VCaP (cell line): ENCODE measurements at regions not wholly inside any gene's neighbourhood (a gene's known extent, or its start where the extent isn't known, plus 50 kb on each side); places are given as distances from the start of the nearest gene placed in this dataset.

Experiments
- H3K27ac ChIP-seq: fragments of 450-650 bp; 2 replicates; pipeline ENCODE4 v1.5.1; 2017
- CTCF ChIP-seq: fragments of 450-650 bp; conservative IDR thresholded peaks from 2 replicates; pipeline ENCODE4 v1.5.1; 2017; ENCODE audit warnings: mild to moderate bottlenecking, moderate library complexity

DNA sequence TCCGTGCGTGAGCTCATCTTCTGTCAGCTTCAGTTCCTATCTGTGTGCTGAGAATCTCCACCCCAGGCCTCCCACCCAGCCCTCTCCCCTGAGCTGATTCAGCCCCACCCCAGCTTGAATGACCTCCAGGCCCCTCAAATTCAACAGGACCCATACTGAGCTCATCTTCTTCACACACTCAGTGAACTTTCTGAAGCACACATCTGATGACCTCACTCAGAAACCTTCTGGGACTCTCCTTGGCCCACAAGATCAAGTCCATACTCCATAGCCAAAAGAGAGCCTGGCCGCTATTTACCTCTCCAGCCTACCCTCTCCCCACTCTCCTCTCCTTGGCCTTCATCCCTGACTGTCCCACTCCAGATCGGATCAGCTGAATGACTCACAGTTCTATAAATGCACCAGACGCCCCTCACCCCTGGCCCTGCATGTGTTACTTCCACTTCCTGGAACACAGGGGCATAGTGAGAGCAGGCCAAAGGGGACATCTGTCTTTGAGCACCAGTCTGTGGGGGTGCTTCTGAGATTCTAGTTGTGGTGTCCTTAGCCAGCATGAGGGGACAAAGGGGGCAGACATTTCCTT is 62.5 kb downstream of the PJA1 start:
- H3K27ac ChIP-seq, result no peak overlapping the region
- TF ChIP-seq CTCF, result no peak

- no peak for TF ChIP-seq CTCF
- no peak overlapping the region for H3K27ac ChIP-seq
Measured at GRCh38 chrX:69101683-69102251, 63.5 kb downstream of the PJA1 start.

DNA sequence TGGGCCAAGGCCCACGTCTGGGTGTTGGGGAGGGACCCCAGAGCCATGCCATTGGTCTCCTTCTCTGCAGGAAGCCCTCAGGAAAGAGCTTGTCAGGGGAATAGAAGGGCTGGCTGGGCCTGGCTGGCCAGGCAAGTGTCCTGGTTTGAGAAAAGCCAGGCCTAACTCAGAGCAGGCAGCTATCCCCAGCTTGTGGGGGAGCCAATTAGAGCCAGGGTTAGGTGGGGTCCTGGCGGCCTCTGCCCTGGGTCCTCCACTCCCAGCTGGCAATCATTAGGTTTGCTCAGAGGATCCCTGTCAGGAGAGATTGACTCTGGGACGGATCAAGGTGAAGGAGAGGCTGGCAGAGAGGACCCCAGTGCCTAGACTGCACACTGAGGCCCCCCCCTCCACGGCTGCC is 64.8 kb downstream of the PJA1 start:
- TF ChIP-seq CTCF, result no peak

DNA sequence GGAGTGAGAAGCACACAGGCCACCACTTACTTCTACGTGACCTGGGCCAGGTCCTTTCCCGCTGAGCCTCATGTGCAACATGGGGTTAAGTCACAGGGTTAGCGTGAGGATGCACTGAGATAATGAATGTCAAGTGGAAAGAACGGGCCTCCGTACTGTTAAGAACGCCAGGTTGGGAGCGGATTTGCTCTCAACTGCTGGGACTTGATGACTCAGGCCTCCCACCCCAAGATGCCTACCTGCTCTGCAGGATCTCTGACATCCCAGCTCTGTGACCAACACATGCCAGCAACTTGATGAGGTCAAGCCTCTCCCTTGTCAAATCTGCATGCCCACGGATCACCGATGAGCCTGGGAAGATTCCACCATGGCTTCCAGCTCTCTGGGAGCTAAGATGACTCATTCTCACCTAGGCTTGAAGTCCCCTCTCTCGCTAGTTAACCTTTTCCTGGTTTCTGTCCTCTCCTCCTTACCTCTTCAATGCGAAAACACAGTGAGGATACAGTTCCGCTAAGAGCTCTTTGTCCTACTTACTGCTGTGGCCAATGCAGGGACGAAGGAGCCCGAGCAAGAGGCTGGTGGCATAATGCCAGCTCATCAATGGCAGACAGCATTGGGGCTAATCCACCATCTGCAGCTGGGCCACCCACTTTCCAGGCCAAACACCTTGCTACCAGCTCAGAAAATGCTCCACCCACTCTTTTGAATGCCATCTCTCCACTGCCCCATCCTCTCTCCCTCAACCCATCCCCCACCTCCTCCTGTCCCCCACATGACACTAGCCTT is 67.6 kb downstream of the PJA1 start:
- no peak overlapping the region for H3K27ac ChIP-seq
- TF ChIP-seq CTCF, result no peak

More for the DNA sequence above, 64.8 kb downstream of the PJA1 start:
- H3K27ac ChIP-seq, result no peak overlapping the region

DNA sequence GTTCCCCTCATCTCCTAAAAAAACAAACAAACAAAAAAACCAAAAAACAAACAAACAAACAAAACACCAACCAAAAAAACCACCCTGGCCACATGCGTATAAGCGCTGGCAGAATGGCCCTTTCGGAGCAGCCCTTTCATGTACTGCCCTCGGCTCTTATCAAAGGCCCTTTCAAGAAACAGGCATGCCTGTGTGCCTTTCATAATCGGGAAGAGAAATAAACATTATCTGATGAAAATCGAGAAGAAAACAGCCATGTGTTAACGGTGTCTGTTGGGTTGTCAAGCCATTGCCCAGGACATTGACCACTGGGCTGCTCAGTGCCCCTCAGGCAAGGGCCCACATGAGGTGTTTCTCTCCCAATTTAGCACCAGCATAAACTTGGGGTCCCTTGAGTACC is 68.3 kb downstream of the PJA1 start:
- no peak overlapping the region for H3K27ac ChIP-seq
- no peak for TF ChIP-seq CTCF

- no peak overlapping the region for H3K27ac ChIP-seq
- TF ChIP-seq CTCF, result no peak
Measured at GRCh38 chrX:69094977-69095669, 70.1 kb downstream of the PJA1 start.
